Liver (tissue), 2 donors: ENCODE measurements at regions not wholly inside any gene's neighbourhood (a gene's known extent, or its start where the extent isn't known, plus 50 kb on each side); places are given as distances from the start of the nearest gene placed in this dataset.

Experiments
- RAD21 ChIP-seq, 2 donors: IDR thresholded peaks; 2 replicates each; pipeline ENCODE4 v1.6.1; 2016; ENCODE audit warnings: antibody characterized with exemption in 2 of 2, mild to moderate bottlenecking in 2 of 2
- REST ChIP-seq: IDR thresholded peaks from 2 replicates; pipeline ENCODE4 v1.6.1; 2016; ENCODE audit warnings: antibody characterized with exemption, mild to moderate bottlenecking
- donor health status: healthy.

- TF ChIP-seq REST (no peak), RAD21 (IDR thresholded peaks at IDR 0.05) (no peak)
Measured at GRCh38 chr1:172754609-172755008, 95.7 kb downstream of the FASLG start.
